NOMO-1 (cell line): ENCODE measurements at regions not wholly inside any gene's neighbourhood (a gene's known extent, or its start where the extent isn't known, plus 50 kb on each side); places are given as distances from the start of the nearest gene placed in this dataset.
A peak's percentile ranks its signal among the peaks of the same experiment; 100 is the strongest.

Experiments
- DNase-seq, 2 experiments: peaks; one replicate each; lab custom pipeline; 2025; ENCODE audit not compliant: unreplicated experiment in 2 of 2; lab: John Stamatoyannopoulos, UW

- no peak for DNase-seq
Measured at GRCh38 chr11:34564406-34564805, 50.8 kb upstream of the ELF5 start.

- DNase-seq = no peak
Measured at GRCh38 chr11:34564807-34565241, 51.2 kb upstream of the ELF5 start.

- peak in 1 of 2 experiments; percentile 4 for DNase-seq
Measured at GRCh38 chr11:34565417-34566207, 52.0 kb upstream of the ELF5 start.

- no peak for DNase-seq
Measured at GRCh38 chr11:34566208-34566551, 52.6 kb upstream of the ELF5 start.

- no peak for DNase-seq
Measured at GRCh38 chr11:34566736-34567135, 53.1 kb upstream of the ELF5 start.

GRCh38 chr11:34567733-34568132 is 53.2 kb upstream of the EHF start:
- no peak for DNase-seq

- no peak for DNase-seq
Measured at GRCh38 chr11:34570584-34570983, 50.3 kb upstream of the EHF start.
